A673 (cell line): ENCODE measurements at regions not wholly inside any gene's neighbourhood (a gene's known extent, or its start where the extent isn't known, plus 50 kb on each side); places are given as distances from the start of the nearest gene placed in this dataset.

Experiments
- BruUV-seq: library from RNA; stranded (reverse); fragments of 400-500 nt; replicated peaks from 2 replicates; lab custom pipeline; 2021; lab: Mats Ljungman, UMichigan
- CTCF ChIA-PET: fragments of 300-600 bp; sonication (Branson Sonifier 250); formaldehyde crosslinking; loops from one replicate; lab custom pipeline; 2022; ENCODE audit warnings: antibody characterized with exemption; lab: Charles Lee
- POLR2A ChIA-PET: fragments of 300-600 bp; sonication (Branson Sonifier 250); formaldehyde crosslinking; loops from one replicate; lab custom pipeline; 2022; ENCODE audit warnings: antibody characterized with exemption; ENCODE audit not compliant: low non-redundant PET; lab: Charles Lee
- DNase-seq: peaks from one replicate; pipeline ENCODE4 v3.0.0-alpha.2; 2015; ENCODE audit warnings: low spot score
- H3K27ac ChIP-seq: fragments of 200-600 bp; sonication (generic); 2 replicates; pipeline ENCODE4 v1.5.1; 2016; ENCODE audit warnings: mixed run types, low read depth, mild to moderate bottlenecking, mixed read lengths, antibody characterized with exemption, low read length; ENCODE audit not compliant: poor library complexity, severe bottlenecking
- H3K27me3 ChIP-seq: fragments of 200-600 bp; sonication (generic); replicated peaks from 2 replicates; pipeline ENCODE4 v1.6.1; 2017; ENCODE audit warnings: mixed run types, low read depth, mild to moderate bottlenecking, mixed read lengths, antibody characterized with exemption, low read length; ENCODE audit not compliant: insufficient read depth, poor library complexity
- H3K36me3 ChIP-seq: fragments of 200-600 bp; sonication (generic); 2 replicates; pipeline ENCODE4 v1.6.1; 2016; ENCODE audit warnings: mixed run types, mild to moderate bottlenecking, mixed read lengths, antibody characterized with exemption, low read length; ENCODE audit not compliant: insufficient read depth, poor library complexity, severe bottlenecking
- H3K4me1 ChIP-seq: fragments of 200-600 bp; sonication (generic); 2 replicates; pipeline ENCODE4 v1.6.1; 2017; ENCODE audit warnings: mixed run types, mild to moderate bottlenecking, mixed read lengths, antibody characterized with exemption, low read length; ENCODE audit not compliant: insufficient read depth, poor library complexity, severe bottlenecking
- H3K4me3 ChIP-seq: fragments of 200-600 bp; sonication (generic); 2 replicates; pipeline ENCODE4 v1.5.1; 2016; ENCODE audit warnings: low read depth, mixed run types, mild to moderate bottlenecking, mixed read lengths, low read length; ENCODE audit not compliant: poor library complexity, severe bottlenecking
- H3K9me3 ChIP-seq: fragments of 200-600 bp; sonication (generic); 2 replicates; pipeline ENCODE4 v1.6.1; 2016; ENCODE audit warnings: mixed run types, low read depth, mild to moderate bottlenecking, mixed read lengths, antibody characterized with exemption, low read length; ENCODE audit not compliant: poor library complexity, severe bottlenecking
- EZH2 ChIP-seq: fragments of 200-600 bp; sonication (generic); IDR thresholded peaks from 2 replicates; pipeline ENCODE4 v1.6.1; 2017; ENCODE audit warnings: borderline replicate concordance, low read depth, mild to moderate bottlenecking, mixed read lengths, antibody characterized with exemption, low read length; ENCODE audit not compliant: poor library complexity, severe bottlenecking
- intact Hi-C: fragments of 100-400 bp; cut with micrococcal nuclease; formaldehyde crosslinking; loops from one replicate; pipeline ENCODE4 v1.10.0; 2022; ENCODE audit not compliant: unreplicated experiment
- TF ChIP-seq, protein P1 (sequence below): fragments of 300-800, 200-600 bp; sonication (generic); conservative IDR thresholded peaks from 2 replicates; pipeline ENCODE4 v1.5.1; 2017; ENCODE audit warnings: low read depth, mild to moderate bottlenecking, antibody characterized with exemption, low read length, moderate library complexity, mixed read lengths

GRCh38 chr18:76212960-76213359 is 282.1 kb downstream of the ZNF516 start:
- TF ChIP-seq EZH2 = no peak
- TF ChIP-seq, protein P1, sequence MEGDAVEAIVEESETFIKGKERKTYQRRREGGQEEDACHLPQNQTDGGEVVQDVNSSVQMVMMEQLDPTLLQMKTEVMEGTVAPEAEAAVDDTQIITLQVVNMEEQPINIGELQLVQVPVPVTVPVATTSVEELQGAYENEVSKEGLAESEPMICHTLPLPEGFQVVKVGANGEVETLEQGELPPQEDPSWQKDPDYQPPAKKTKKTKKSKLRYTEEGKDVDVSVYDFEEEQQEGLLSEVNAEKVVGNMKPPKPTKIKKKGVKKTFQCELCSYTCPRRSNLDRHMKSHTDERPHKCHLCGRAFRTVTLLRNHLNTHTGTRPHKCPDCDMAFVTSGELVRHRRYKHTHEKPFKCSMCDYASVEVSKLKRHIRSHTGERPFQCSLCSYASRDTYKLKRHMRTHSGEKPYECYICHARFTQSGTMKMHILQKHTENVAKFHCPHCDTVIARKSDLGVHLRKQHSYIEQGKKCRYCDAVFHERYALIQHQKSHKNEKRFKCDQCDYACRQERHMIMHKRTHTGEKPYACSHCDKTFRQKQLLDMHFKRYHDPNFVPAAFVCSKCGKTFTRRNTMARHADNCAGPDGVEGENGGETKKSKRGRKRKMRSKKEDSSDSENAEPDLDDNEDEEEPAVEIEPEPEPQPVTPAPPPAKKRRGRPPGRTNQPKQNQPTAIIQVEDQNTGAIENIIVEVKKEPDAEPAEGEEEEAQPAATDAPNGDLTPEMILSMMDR = no peak
- Histone ChIP-seq H3K27me3 (peaks cover 35% of the 10 kb centered on the region), H3K9me3 (no peaks in the 10 kb centered on the region), H3K36me3 (no peaks in the 10 kb centered on the region), H3K4me3 (no peak overlapping the region), H3K4me1 (no peaks in the 10 kb centered on the region), H3K27ac (no peak overlapping the region)
- BruUV-seq = no TSS peak
- intact Hi-C loops = no loop called here
- no peak for DNase-seq
- POLR2A ChIA-PET = interaction anchor here (0.6 kb wide), 1 partner anchor 48 kb away, joined by 3 read pairs; no protein-coding TSS in a partner anchor
- CTCF ChIA-PET = no interaction called here

- DNase-seq = no peak
- H3K9me3 ChIP-seq = no peaks in the 10 kb centered on the region
- H3K27ac ChIP-seq = no peak overlapping the region
- intact Hi-C loops = no loop called here
- no peaks in the 10 kb centered on the region for H3K36me3 ChIP-seq
- TF ChIP-seq, protein P1 = no peak
- no peak for TF ChIP-seq EZH2
- no peaks in the 10 kb centered on the region for H3K4me1 ChIP-seq
- no TSS peak for BruUV-seq
- ChIA-PET CTCF (no interaction called here), POLR2A (no interaction called here)
- no peak overlapping the region for H3K4me3 ChIP-seq
- peaks cover 46% of the 10 kb centered on the region for H3K27me3 ChIP-seq
Observed at GRCh38 chr18:76209597-76209996, 285.4 kb downstream of the ZNF516 start.

- no peaks in the 10 kb centered on the region for H3K36me3 ChIP-seq
- TF ChIP-seq, protein P1 = no peak
- TF ChIP-seq EZH2 = no peak
- intact Hi-C loops = no loop called here
- H3K9me3 ChIP-seq = no peaks in the 10 kb centered on the region
- ChIA-PET POLR2A (no interaction called here), CTCF (no interaction called here)
- no TSS peak for BruUV-seq
- peak overlapping the region; percentile 19 for H3K4me3 ChIP-seq
- no peaks in the 10 kb centered on the region for H3K4me1 ChIP-seq
- H3K27ac ChIP-seq = no peak overlapping the region
- no peak for DNase-seq
- peaks cover 45% of the 10 kb centered on the region for H3K27me3 ChIP-seq
Observed at GRCh38 chr18:76208678-76209306, 286.2 kb downstream of the ZNF516 start.
